ENCODE measurements at regions not wholly inside any gene's neighbourhood (a gene's known extent, or its start where the extent isn't known, plus 50 kb on each side); places are given as distances from the start of the nearest gene placed in this dataset.

GRCh38 chr10:125265579-125265955, 105.2 kb upstream of the CTBP2 start:
- H3K4me3 ChIP-seq: no peak overlapping the region
- H3K36me3 ChIP-seq: no peaks in the 10 kb centered on the region
- H3K4me1 ChIP-seq: no peaks in the 10 kb centered on the region
- no peak for DNase-seq
- no peaks in the 10 kb centered on the region for H3K9me3 ChIP-seq
- intact Hi-C loops (cut with DNase I; ENCODE audit: low total_unique reads): no loop called here
- TF ChIP-seq CTCF (IDR thresholded peaks at IDR 0.05 in 8 of 11, conservative IDR thresholded peaks at IDR 0.05 in 3 of 11): no peak
- no peak for TF ChIP-seq POLR2A (IDR thresholded peaks at IDR 0.05)
- TF ChIP-seq POLR2AphosphoS5 (IDR thresholded peaks at IDR 0.05): no peak
- H3K27ac ChIP-seq: no peak overlapping the region
- peaks cover 0 to 13% (median 0%) of the 10 kb centered on the region in 7 donors for H3K27me3 ChIP-seq (replicated peaks in 1 of 7)
- 86 to 95% (median 90%) methylated on average over 6 of the region's 6 CpGs for WGBS, 5 donors

- WGBS, 5 donors: 65 to 76% (median 75%) methylated on average over 13 of the region's 13 CpGs
- intact Hi-C loops (cut with DNase I; ENCODE audit: low total_unique reads): no loop called here
- H3K4me1 ChIP-seq: no peaks in the 10 kb centered on the region
Measured at GRCh38 chr10:125264757-125265578, 104.6 kb upstream of the CTBP2 start.

GRCh38 chr10:125264091-125264490, 103.7 kb upstream of the CTBP2 start:
- no peak overlapping the region for H3K27ac ChIP-seq
- H3K36me3 ChIP-seq: no peaks in the 10 kb centered on the region
- TF ChIP-seq POLR2A (IDR thresholded peaks at IDR 0.05): no peak
- no peak for TF ChIP-seq POLR2AphosphoS5 (IDR thresholded peaks at IDR 0.05)
- no peak for TF ChIP-seq CTCF (IDR thresholded peaks at IDR 0.05 in 8 of 11, conservative IDR thresholded peaks at IDR 0.05 in 3 of 11)
- no peak for DNase-seq
- H3K4me1 ChIP-seq: no peaks in the 10 kb centered on the region
- H3K9me3 ChIP-seq: no peaks in the 10 kb centered on the region
- no peak overlapping the region for H3K4me3 ChIP-seq
- peaks cover 0 to 20% (median 0%) of the 10 kb centered on the region in 7 donors for H3K27me3 ChIP-seq (replicated peaks in 1 of 7)
- 83 to 100% (median 100%) methylated on average over 1 of the region's 1 CpG for WGBS, 5 donors
- intact Hi-C loops (cut with DNase I; ENCODE audit: low total_unique reads): no loop called here

More at GRCh38 chr10:125264757-125265578, 104.6 kb upstream of the CTBP2 start:
- Histone ChIP-seq H3K9me3 (no peaks in the 10 kb centered on the region), H3K4me3 (no peak overlapping the region), H3K27ac (no peak overlapping the region), H3K36me3 (no peaks in the 10 kb centered on the region), H3K27me3 (replicated peaks in 1 of 7) (peaks cover 0 to 13% (median 0%) of the 10 kb centered on the region in 7 donors)
- TF ChIP-seq POLR2A (IDR thresholded peaks at IDR 0.05) (no peak), POLR2AphosphoS5 (IDR thresholded peaks at IDR 0.05) (no peak), CTCF (IDR thresholded peaks at IDR 0.05 in 8 of 11, conservative IDR thresholded peaks at IDR 0.05 in 3 of 11) (no peak)
- no peak for DNase-seq

GRCh38 chr10:125263551-125263950, 103.2 kb upstream of the CTBP2 start:
- TF ChIP-seq POLR2A (IDR thresholded peaks at IDR 0.05) (no peak), CTCF (IDR thresholded peaks at IDR 0.05 in 8 of 11, conservative IDR thresholded peaks at IDR 0.05 in 3 of 11) (no peak), POLR2AphosphoS5 (IDR thresholded peaks at IDR 0.05) (no peak)
- WGBS, 5 donors: 70 to 82% (median 74%) methylated on average over 7 of the region's 7 CpGs
- Histone ChIP-seq H3K4me3 (no peak overlapping the region), H3K4me1 (no peaks in the 10 kb centered on the region), H3K9me3 (no peaks in the 10 kb centered on the region), H3K36me3 (no peaks in the 10 kb centered on the region), H3K27me3 (replicated peaks in 1 of 7) (peaks cover 0 to 25% (median 0%) of the 10 kb centered on the region in 7 donors), H3K27ac (no peak overlapping the region)
- intact Hi-C loops (cut with DNase I; ENCODE audit: low total_unique reads): no loop called here
- DNase-seq: no peak
